ENCODE measurements at regions not wholly inside any gene's neighbourhood (a gene's known extent, or its start where the extent isn't known, plus 50 kb on each side); places are given as distances from the start of the nearest gene placed in this dataset.
A peak's percentile ranks its signal among the peaks of the same experiment; 100 is the strongest.

DNA sequence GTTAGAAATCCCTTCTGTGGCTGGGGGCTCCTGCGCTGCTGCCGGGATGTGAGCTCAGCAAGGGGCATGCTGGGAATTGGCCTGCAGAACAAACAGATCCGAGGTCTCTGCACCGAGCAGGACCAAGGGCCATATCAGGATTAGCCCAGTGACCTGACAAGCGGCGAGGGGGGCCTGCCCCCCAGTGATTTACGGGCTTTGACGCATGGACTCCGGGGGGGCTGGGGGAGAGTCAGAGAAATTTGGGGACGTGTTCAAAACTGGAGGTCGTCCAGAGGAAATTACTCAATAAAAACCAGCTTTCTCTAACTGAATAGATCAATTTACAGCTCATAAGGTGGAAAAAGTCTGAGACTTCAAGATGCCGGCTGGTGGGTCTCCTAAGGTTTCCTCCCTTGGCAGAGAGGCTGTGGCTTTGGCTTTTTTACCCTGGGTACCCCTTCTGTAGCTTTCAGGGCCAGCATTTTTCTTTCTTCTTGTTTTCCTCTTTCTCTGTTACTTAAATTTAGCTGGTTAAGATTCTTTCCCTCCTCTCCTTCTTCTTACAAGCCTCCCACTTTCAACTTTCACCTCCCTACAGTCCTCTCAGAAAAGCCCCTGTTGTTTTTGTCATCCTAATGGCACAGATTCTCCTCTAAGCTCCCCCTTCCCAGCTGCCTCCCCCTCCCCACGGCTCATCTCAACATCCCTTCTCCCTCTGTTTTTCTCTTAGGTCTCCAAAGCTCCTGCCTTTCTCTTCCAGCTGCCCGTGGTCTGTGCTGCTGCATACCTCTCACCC lies 551.0 kb downstream of the CCDC171 start:
- H3K4me3 ChIP-seq (ENCODE audit: low read depth, low read length) = no peak overlapping the region
- in situ Hi-C loops (cut with HindIII; ENCODE audit: low sequenced_read_pairs) = no loop called here
- TF ChIP-seq, protein P1, sequence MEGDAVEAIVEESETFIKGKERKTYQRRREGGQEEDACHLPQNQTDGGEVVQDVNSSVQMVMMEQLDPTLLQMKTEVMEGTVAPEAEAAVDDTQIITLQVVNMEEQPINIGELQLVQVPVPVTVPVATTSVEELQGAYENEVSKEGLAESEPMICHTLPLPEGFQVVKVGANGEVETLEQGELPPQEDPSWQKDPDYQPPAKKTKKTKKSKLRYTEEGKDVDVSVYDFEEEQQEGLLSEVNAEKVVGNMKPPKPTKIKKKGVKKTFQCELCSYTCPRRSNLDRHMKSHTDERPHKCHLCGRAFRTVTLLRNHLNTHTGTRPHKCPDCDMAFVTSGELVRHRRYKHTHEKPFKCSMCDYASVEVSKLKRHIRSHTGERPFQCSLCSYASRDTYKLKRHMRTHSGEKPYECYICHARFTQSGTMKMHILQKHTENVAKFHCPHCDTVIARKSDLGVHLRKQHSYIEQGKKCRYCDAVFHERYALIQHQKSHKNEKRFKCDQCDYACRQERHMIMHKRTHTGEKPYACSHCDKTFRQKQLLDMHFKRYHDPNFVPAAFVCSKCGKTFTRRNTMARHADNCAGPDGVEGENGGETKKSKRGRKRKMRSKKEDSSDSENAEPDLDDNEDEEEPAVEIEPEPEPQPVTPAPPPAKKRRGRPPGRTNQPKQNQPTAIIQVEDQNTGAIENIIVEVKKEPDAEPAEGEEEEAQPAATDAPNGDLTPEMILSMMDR (IDR thresholded peaks at IDR 0.05; ENCODE audit: low read depth, low read length) = no peak
- peak; percentile 70 for DNase-seq (ENCODE audit: low read depth, low spot score)

DNA sequence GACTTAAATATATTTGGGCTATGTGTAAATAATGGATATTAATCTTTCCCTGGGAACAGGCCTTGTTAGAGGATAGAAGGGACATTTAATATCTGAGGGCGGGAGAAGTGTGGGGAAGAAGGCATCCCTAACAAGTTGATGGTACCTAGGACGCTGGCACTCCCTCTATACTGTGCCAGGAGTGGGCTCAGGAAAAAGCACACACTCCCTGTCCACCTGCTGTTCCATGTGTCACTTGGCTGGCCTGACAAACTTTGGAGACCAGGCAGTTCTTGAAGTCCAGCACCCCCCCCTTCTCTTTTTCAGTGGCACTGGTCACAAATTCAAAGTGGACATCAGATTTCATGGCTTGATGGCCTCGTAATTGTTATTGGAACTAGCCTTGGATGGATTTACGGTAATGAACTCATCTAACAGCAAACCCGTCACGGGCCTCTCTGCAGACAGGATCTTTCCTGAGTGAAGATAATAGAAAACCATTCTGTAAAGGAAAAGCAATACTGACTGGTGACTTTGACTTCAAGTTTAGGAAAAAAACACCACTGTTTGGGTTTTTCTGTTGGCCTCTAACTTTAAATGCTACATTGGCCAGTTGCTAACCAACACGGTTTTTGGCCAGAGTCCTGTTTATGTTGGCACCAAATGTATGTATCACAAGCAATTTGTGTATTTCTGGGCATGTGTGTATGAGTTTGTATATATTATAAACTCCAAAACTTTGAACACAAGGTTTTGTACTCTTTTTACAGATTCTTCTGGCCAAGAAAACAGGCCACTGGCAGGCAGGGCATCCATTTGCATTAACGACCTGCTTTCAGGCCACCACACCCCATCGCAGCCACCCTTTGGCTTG lies 552.6 kb downstream of the CCDC171 start:
- TF ChIP-seq, protein P1 (IDR thresholded peaks at IDR 0.05; ENCODE audit: low read depth, low read length) = no peak
- H3K4me3 ChIP-seq (ENCODE audit: low read depth, low read length) = no peak overlapping the region
- DNase-seq (ENCODE audit: low read depth, low spot score) = peak; percentile 68
- in situ Hi-C loops (cut with HindIII; ENCODE audit: low sequenced_read_pairs) = no loop called here

DNA sequence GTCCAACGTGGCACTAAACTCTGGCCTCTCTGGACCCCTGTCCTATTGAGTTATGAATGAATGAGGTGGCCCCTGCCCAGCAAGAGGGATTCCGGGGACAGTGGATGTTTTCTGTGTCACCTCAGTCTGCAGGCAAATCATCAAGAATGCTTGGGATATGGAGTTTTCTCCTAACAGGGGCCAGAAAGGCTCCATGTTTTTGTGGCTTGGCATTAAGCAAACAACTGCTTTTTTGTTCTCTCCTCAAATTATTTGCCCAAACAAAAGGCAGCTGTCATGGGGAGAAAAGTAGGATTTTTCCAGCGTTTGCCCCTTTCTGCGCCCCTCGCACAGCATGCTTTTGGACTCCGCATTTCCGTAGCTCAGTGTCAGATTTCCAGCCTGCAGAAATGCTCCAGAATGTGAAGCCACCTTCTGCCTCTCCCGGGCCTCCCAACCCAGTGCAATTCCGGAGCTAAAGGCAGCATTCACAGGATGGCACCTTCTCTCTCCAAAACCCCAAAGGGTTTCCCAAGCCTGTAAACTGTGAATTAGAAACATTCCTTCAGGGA lies 553.3 kb downstream of the CCDC171 start:
- in situ Hi-C loops (cut with HindIII; ENCODE audit: low sequenced_read_pairs) = no loop called here

DNA sequence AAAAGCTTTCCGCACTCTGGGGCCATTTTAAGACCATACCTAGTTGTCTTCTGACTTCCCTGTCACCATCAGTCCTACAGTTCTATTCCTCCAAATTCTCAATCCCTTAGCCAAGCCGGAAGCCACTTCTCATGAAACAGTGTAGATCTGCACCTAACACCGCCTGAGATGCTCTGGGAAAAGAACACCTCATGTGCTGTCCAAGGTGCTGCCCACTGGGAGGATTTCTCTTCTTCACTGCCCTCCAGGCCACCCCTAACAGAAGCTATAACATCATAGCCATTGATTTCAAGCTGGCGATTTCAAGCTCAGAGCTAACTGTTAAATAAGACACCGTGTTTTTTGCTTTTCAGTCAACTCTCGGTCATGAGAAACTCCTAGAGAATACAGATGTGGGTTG lies 559.3 kb downstream of the CCDC171 start:
- in situ Hi-C loops (cut with HindIII; ENCODE audit: low sequenced_read_pairs) = no loop called here
- TF ChIP-seq, protein P1 (IDR thresholded peaks at IDR 0.05; ENCODE audit: low read depth, low read length) = no peak
- no peak for DNase-seq (ENCODE audit: low read depth, low spot score)
- H3K4me3 ChIP-seq (ENCODE audit: low read depth, low read length) = no peak overlapping the region

More for the DNA sequence above, 553.3 kb downstream of the CCDC171 start:
- H3K4me3 ChIP-seq (ENCODE audit: low read depth, low read length) = no peak overlapping the region
- no peak for DNase-seq (ENCODE audit: low read depth, low spot score)
- TF ChIP-seq, protein P1 (IDR thresholded peaks at IDR 0.05; ENCODE audit: low read depth, low read length) = no peak

DNA sequence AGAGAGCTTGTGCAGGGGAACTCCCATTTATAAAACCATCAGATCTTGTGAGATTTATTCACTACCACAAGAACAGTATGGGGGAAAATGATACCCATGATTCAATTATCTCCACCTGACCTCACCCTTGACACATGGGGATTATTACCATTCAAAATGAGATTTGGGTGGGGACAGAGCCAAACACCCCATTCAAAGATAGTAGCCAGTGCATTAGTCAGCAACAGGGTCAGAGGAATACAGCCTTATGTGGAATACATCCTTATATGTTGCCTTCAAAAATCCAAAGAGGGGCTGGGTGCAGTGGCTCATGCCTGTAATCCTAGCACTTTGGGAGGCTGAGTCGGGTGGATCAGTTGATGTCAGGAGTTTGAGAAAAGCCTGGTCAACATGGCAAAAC lies 563.2 kb downstream of the CCDC171 start:
- TF ChIP-seq, protein P1 (IDR thresholded peaks at IDR 0.05; ENCODE audit: low read depth, low read length) = no peak
- no peak for DNase-seq (ENCODE audit: low read depth, low spot score)
- in situ Hi-C loops (cut with HindIII; ENCODE audit: low sequenced_read_pairs) = no loop called here
- H3K4me3 ChIP-seq (ENCODE audit: low read depth, low read length) = no peak overlapping the region

DNA sequence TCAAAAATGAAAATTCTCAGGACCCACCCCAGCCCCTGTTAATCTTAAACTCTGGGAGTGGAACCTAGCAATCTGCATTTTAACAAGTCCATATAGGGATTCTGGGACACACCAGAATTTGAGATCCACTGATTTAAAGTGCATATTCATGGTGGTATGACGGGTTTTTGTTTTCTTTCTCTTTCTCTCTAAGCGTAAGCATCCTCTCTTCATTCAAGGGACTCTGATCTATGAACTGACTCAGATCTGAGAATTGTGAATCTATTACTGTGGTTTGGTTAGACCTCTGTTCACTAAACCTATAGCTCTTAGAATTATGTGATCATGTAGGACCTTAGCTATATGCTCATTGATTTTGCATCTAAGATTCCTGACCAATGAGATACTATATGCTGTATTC lies 565.2 kb downstream of the CCDC171 start:
- TF ChIP-seq, protein P1 (IDR thresholded peaks at IDR 0.05; ENCODE audit: low read depth, low read length) = no peak
- in situ Hi-C loops (cut with HindIII; ENCODE audit: low sequenced_read_pairs) = no loop called here
- DNase-seq (ENCODE audit: low read depth, low spot score) = no peak
- no peak overlapping the region for H3K4me3 ChIP-seq (ENCODE audit: low read depth, low read length)

Data from astrocyte of the spinal cord (primary cell).